Forelimb muscle (tissue), 1 donor: ENCODE measurements at regions not wholly inside any gene's neighbourhood (a gene's known extent, or its start where the extent isn't known, plus 50 kb on each side); places are given as distances from the start of the nearest gene placed in this dataset.

Experiments
- DNase-seq: peaks from one replicate; pipeline ENCODE4 v3.0.0-alpha.2; 2013; ENCODE audit warnings: low read depth

- no peak for DNase-seq
These were observed 458.5 kb downstream of the BRD1 start for GRCh38 chr22:49368976-49369725.

GRCh38 chr22:49368221-49368975 is 459.3 kb downstream of the BRD1 start:
- DNase-seq = no peak

- no peak for DNase-seq
These were observed 460.5 kb downstream of the BRD1 start for GRCh38 chr22:49367041-49367697.

GRCh38 chr22:49366437-49366836 is 461.2 kb downstream of the BRD1 start:
- DNase-seq = no peak

GRCh38 chr22:49365910-49366309 is 461.8 kb downstream of the BRD1 start:
- DNase-seq = no peak

GRCh38 chr22:49365191-49365837 is 462.4 kb downstream of the BRD1 start:
- no peak for DNase-seq

GRCh38 chr22:49364398-49364797 is 463.3 kb downstream of the BRD1 start:
- DNase-seq = no peak

- no peak for DNase-seq
These were observed 464.0 kb downstream of the BRD1 start for GRCh38 chr22:49363526-49364230.

GRCh38 chr22:49362211-49362839 is 465.3 kb downstream of the BRD1 start:
- no peak for DNase-seq

GRCh38 chr22:49361164-49361563 is 466.5 kb downstream of the BRD1 start:
- DNase-seq = no peak

GRCh38 chr22:49360746-49361145 is 466.9 kb downstream of the BRD1 start:
- no peak for DNase-seq

GRCh38 chr22:49359076-49359475 is 468.6 kb downstream of the BRD1 start:
- no peak for DNase-seq

GRCh38 chr22:49357661-49358440 is 469.8 kb downstream of the BRD1 start:
- no peak for DNase-seq

- no peak for DNase-seq
These were observed 471.2 kb downstream of the BRD1 start for GRCh38 chr22:49356428-49356827.

GRCh38 chr22:49355211-49355920 is 472.3 kb downstream of the BRD1 start:
- DNase-seq = no peak

GRCh38 chr22:49354516-49355210 is 473.0 kb downstream of the BRD1 start:
- DNase-seq = no peak

- no peak for DNase-seq
These were observed 474.4 kb downstream of the BRD1 start for GRCh38 chr22:49353235-49353634.

- no peak for DNase-seq
These were observed 475.1 kb downstream of the BRD1 start for GRCh38 chr22:49352361-49353169.
